ENCODE measurements at regions not wholly inside any gene's neighbourhood (a gene's known extent, or its start where the extent isn't known, plus 50 kb on each side); places are given as distances from the start of the nearest gene placed in this dataset.

- no peak overlapping the region for H3K14ac ChIP-seq (ENCODE audit: insufficient read length)
- POLR2A ChIA-PET (ENCODE audit: partially characterized antibody), result no interaction called here
- TF ChIP-seq CEBPB (IDR thresholded peaks at IDR 0.05; ENCODE audit: low read depth, low read length) (no peak), JUND (IDR thresholded peaks at IDR 0.05; ENCODE audit: low read length) (no peak)
Observed at GRCh38 chr19:30686826-30687566, 314.8 kb downstream of the ZNF536 start.

More at GRCh38 chr19:30686826-30687566, 314.8 kb downstream of the ZNF536 start:
- 86% methylated on average over 16 of the region's 16 CpGs; no CpG with 5 or more reads in 1 of the 2 experiments for WGBS, 2 experiments (ENCODE audit: extremely low coverage in 1 of 2, insufficient coverage in 1 of 2, insufficient read length in 1 of 2, insufficient replicate concordance in 2 of 2, low coverage in 1 of 2, low lambda C conversion rate in 2 of 2, missing lambda C conversion rate in 1 of 2)
- H2BK120ac ChIP-seq (replicated peaks; ENCODE audit: low read depth, low read length), result no peak overlapping the region
- H3K4me3 ChIP-seq (ENCODE audit: extremely low read depth in 1 of 4, insufficient read depth in 2 of 4, low read depth in 3 of 4, low read length in 4 of 4), result no peak overlapping the region
- no peak overlapping the region for H2BK15ac ChIP-seq (ENCODE audit: low read length)
- peaks cover 0 to 9% (median 5%) of the 10 kb centered on the region in 4 experiments; a peak in 3 of 7 replicates for H3K4me1 ChIP-seq (replicated peaks in 1 of 4; ENCODE audit: control insufficient read depth in 3 of 4, insufficient read depth in 4 of 4, low read length in 3 of 4)
- no peaks in the 10 kb centered on the region for H3K9me3 ChIP-seq (ENCODE audit: insufficient read depth in 2 of 2, low read depth in 1 of 2, low read length in 1 of 2)
- no peaks in the 10 kb centered on the region for H3K36me3 ChIP-seq (ENCODE audit: control insufficient read depth in 2 of 4, insufficient read depth in 4 of 4, low read length in 3 of 4)
- no peak overlapping the region for H4K91ac ChIP-seq (replicated peaks; ENCODE audit: insufficient read length, low read length)
- no peak overlapping the region for H3K4me2 ChIP-seq (ENCODE audit: insufficient read depth in 1 of 2, low read depth in 2 of 2, low read length in 2 of 2)
- H2BK5ac ChIP-seq (ENCODE audit: low read depth, low read length), result no peak overlapping the region
- CTCF ChIA-PET (ENCODE audit: partially characterized antibody), result interaction anchor here (0.5 to 6.7 kb wide), 9 partner anchors 9 to 957 kb away, joined by 3 to 94 read pairs (median 5); no protein-coding TSS in a partner anchor
- H4K8ac ChIP-seq (ENCODE audit: extremely low read depth, insufficient read depth, low read length), result no peak overlapping the region
- H2BK12ac ChIP-seq (ENCODE audit: low read depth, low read length), result no peak overlapping the region
- H3K79me1 ChIP-seq (ENCODE audit: low read depth, low read length), result no peaks in the 10 kb centered on the region
- no peaks in the 10 kb centered on the region for H3K79me2 ChIP-seq (ENCODE audit: control insufficient read depth in 1 of 2, insufficient read depth in 2 of 2, low read length in 2 of 2)
- no peak overlapping the region for H3K27ac ChIP-seq (ENCODE audit: low read depth, low read length)
- H4K5ac ChIP-seq (ENCODE audit: insufficient read length, low read depth, low read length), result no peak overlapping the region
- H2BK20ac ChIP-seq (ENCODE audit: low read length), result no peak overlapping the region
- H3K56ac ChIP-seq (replicated peaks; ENCODE audit: insufficient read length, low read depth, low read length), result no peak overlapping the region
- no peak overlapping the region for H3K9ac ChIP-seq (replicated peaks in 1 of 4; ENCODE audit: extremely low read depth in 1 of 4, low read depth in 3 of 4, low read length in 3 of 4)
- H2AFZ ChIP-seq (ENCODE audit: low read length), result no peak overlapping the region
- no peak for DNase-seq (ENCODE audit: low read depth in 1 of 2, low spot score in 2 of 2)
- no peak overlapping the region; the same call in 1 of the 2 replicates for H3K18ac ChIP-seq (ENCODE audit: extremely low read depth, low read length)
- no peaks in the 10 kb centered on the region for H3K23me2 ChIP-seq (ENCODE audit: low read depth, low read length)
- FAIRE-seq, result no peak
- no peak overlapping the region for H3K4ac ChIP-seq (replicated peaks; ENCODE audit: insufficient read length, low read depth, low read length)
- no peaks in the 10 kb centered on the region for H3K27me3 ChIP-seq (replicated peaks in 1 of 4; ENCODE audit: control insufficient read depth in 3 of 4, extremely low read depth in 1 of 4, insufficient read depth in 3 of 4, low read length in 3 of 4)
- no peak overlapping the region for H3K23ac ChIP-seq (ENCODE audit: insufficient read length)
- no peak overlapping the region for H2AK5ac ChIP-seq (ENCODE audit: low read depth, low read length)
- no peaks in the 10 kb centered on the region for H4K20me1 ChIP-seq (replicated peaks in 1 of 2; ENCODE audit: control insufficient read depth in 1 of 2, insufficient read depth in 2 of 2, low read length in 2 of 2)
